ENCODE measurements at regions not wholly inside any gene's neighbourhood (a gene's known extent, or its start where the extent isn't known, plus 50 kb on each side); places are given as distances from the start of the nearest gene placed in this dataset.
"Not testable (repeated sequence)": the region's sequence is repeated elsewhere in the genome, so short reads cannot be mapped to it uniquely, and the experiment has no call there.

DNA sequence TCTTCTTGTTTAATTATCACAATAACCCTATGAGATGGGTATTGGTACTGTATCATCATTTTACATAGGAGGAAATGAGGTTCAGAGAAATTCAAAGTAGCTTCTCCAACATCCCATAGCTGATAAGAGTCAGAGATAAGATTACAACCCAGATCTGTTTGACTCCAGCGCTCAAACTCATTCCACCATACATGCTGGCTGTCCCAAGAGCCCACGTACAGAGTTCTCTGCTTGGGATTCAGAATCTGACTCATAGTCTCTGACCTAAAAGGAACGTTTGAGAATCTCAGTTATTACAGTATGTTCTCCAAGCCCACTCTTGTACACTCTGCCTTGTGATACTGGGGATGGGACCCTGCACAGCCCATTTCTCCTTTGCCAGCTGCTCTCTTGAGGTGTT lies 90.2 kb downstream of the TMEM215 start:
- intact Hi-C loops (cut with micrococcal nuclease), result no loop called here
- H3K4me3 Mint-ChIP-seq, result no peak overlapping the region
- H3K36me3 Mint-ChIP-seq (ENCODE audit: low read depth), result no peaks in the 10 kb centered on the region
- H3K4me1 Mint-ChIP-seq, result peaks cover 3% of the 10 kb centered on the region
- H3K27ac Mint-ChIP-seq, result no peak overlapping the region
- no peak for DNase-seq
- no peaks in the 10 kb centered on the region for H3K9me3 Mint-ChIP-seq
- H3K27me3 Mint-ChIP-seq, result peaks cover 3% of the 10 kb centered on the region

DNA sequence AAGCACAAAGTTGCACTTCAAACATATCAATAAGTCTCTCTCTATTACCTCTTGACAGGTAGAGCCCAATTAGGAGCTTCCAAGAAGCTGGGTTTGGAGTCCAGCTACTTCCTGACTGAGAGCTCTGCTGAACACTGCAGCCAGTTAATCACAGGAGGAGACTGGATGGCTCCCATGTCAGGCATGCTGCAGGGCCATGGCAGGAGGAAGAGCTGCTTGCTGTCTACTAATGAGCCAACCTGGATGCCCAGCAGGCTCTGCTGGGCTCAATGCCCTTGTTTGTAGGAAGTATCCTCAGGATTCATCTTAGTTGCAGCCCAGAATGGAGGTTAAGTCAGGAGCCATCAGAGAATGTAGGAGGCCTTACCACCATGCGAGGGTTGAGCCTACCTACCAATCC lies 91.9 kb downstream of the TMEM215 start:
- Mint-ChIP-seq H3K36me3 (ENCODE audit: low read depth) (no peaks in the 10 kb centered on the region), H3K9me3 (no peaks in the 10 kb centered on the region), H3K4me1 (peaks cover 3% of the 10 kb centered on the region)

DNA sequence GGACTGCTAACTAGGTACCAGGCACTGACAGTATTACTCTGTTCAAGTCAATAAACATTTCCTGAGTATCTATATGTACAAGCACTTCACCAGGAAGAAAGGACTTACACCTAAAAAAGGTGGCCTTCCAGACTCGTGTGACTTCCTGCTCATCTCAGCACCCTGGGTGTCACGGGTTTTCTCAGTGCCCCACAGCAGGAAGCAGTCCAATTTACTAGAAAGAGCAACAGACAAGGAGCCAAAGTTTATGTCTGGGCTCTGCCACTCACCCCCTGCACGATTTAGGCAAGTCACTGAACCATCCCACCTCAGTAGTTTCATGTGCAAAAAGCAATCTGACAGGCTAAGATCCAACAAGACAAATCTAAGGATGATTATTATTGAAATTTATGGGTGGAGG lies 92.4 kb downstream of the TMEM215 start:
- H3K4me1 Mint-ChIP-seq, result peaks cover 3% of the 10 kb centered on the region
- no peak overlapping the region for H3K27ac Mint-ChIP-seq
- H3K9me3 Mint-ChIP-seq, result no peaks in the 10 kb centered on the region
- no peak overlapping the region for H3K4me3 Mint-ChIP-seq
- no peaks in the 10 kb centered on the region for H3K36me3 Mint-ChIP-seq (ENCODE audit: low read depth)
- no peak for DNase-seq
- H3K27me3 Mint-ChIP-seq, result no peaks in the 10 kb centered on the region
- intact Hi-C loops (cut with micrococcal nuclease), result no loop called here

More for the DNA sequence above, 91.9 kb downstream of the TMEM215 start:
- intact Hi-C loops (cut with micrococcal nuclease), result no loop called here
- Mint-ChIP-seq H3K27me3 (no peaks in the 10 kb centered on the region), H3K27ac (no peak overlapping the region), H3K4me3 (no peak overlapping the region)
- DNase-seq, result no peak

DNA sequence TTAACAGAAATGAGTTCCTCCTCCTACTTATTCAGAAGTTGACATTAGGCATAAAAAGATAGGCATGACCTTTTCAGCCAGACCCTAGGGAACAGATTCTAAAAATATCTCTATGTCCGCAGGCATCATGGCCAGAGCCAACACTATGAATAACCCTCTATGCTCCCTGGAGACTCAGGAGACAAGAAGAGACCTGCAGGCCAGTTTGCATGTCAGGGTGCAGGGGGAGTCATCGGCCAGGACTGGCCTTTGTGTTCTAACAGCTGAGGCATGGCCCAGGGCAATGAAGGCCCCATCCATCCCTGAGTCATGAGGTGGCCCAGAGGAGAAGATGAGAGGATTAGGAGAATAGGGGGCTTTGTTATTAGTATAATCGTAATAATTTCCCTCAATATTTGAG lies 93.8 kb downstream of the TMEM215 start:
- no peak for DNase-seq
- H3K4me1 Mint-ChIP-seq, result peaks cover 3% of the 10 kb centered on the region
- H3K36me3 Mint-ChIP-seq (ENCODE audit: low read depth), result no peaks in the 10 kb centered on the region
- intact Hi-C loops (cut with micrococcal nuclease), result no loop called here
- H3K27me3 Mint-ChIP-seq, result no peaks in the 10 kb centered on the region
- H3K27ac Mint-ChIP-seq, result no peak overlapping the region
- no peaks in the 10 kb centered on the region for H3K9me3 Mint-ChIP-seq
- H3K4me3 Mint-ChIP-seq, result no peak overlapping the region

DNA sequence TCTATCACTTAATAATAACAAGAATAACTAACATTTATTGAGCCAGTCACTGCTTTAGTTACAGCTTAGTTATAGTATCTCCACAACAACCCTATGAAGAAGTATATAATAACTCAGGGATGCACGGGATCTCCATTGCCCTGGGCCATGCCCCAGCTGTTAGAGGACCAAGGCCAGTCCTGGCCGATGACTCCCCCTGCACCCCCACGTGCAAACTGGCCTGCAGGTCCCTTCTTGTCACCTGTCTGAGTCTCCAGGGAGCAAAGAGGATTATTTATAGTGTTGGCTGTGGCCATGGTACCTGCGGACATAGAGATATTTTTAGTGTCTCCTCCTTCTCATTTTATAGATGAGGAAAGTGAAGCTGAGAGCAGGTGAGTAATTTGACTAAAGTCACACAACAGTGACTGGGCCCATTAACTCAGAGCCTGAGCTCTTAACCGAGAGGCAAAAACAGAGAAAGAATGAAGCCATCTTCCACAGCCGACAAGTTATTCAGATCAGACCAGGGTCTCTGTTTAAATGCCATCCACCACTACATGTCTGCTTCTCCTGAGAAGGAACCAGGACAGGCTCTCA lies 94.4 kb downstream of the TMEM215 start:
- Mint-ChIP-seq H3K27me3 (no peaks in the 10 kb centered on the region), H3K36me3 (ENCODE audit: low read depth) (no peaks in the 10 kb centered on the region)

DNA sequence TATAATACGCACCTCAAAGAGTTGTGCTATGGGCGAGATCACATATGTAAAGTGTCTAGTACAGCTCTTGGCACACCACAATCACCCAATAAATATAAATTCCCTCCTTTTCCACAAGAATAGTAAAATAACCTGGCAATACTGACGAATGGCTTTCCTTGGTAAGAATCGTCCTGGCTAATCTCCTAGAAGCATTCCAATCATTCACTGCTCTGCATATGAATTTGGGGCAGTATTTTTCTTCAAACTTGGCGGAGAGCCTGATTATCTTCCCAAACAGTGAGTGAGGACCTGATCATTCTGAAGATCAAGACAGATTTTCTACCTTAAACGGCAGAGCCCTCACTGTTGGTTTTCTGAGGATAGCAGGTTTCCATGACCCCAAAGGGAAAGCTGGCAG lies 96.0 kb downstream of the TMEM215 start:
- no peak for DNase-seq
- intact Hi-C loops (cut with micrococcal nuclease), result no loop called here
- no peak overlapping the region for H3K4me3 Mint-ChIP-seq
- no peak overlapping the region for H3K27ac Mint-ChIP-seq
- H3K27me3 Mint-ChIP-seq, result no peaks in the 10 kb centered on the region
- no peaks in the 10 kb centered on the region for H3K36me3 Mint-ChIP-seq (ENCODE audit: low read depth)
- no peaks in the 10 kb centered on the region for H3K9me3 Mint-ChIP-seq
- H3K4me1 Mint-ChIP-seq, result peaks cover 3% of the 10 kb centered on the region

More for the DNA sequence above, 94.4 kb downstream of the TMEM215 start:
- DNase-seq, result no peak
- Mint-ChIP-seq H3K4me3 (no peak overlapping the region), H3K9me3 (no peaks in the 10 kb centered on the region), H3K27ac (no peak overlapping the region), H3K4me1 (peaks cover 3% of the 10 kb centered on the region)
- intact Hi-C loops (cut with micrococcal nuclease), result no loop called here

DNA sequence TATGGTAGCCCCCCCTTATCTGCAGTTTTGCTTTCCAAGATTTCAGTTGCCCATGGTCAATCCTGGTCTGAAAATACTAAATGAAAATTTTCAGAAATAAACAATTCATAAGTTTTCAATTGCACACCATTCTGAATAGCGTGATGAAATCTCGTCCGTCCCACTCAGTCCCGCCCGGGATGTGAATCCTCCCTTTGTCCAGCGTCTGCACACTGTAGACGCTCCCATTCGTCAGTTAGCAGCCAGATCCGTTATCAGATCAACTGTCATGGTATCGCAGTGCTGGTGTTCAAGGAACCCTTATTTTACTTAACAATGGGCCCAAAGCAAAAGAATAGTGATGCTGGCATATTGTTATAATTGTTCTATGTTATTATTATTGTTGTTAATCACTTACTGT lies 98.6 kb downstream of the TMEM215 start:
- intact Hi-C loops (cut with micrococcal nuclease), result no loop called here

DNA sequence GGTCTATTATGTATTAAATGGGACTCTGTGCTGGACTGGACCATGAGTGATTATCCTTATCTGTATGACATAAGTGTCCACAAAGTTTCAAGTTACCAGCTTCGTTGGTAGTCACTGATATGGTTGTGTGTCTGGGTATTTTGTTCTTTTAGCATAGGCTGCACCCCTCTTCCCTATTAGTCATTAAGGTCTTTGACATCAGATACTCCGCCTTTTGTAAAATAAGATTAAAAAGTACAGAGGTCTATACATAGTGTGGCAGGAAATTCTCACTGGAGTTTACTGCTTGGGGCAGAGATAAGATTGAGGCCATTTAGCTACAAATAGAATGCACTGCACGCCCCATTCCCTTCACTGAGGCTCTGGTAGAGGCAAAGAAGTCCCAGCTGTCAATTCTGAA lies 99.4 kb downstream of the TMEM215 start:
- DNase-seq, result no peak
- no peaks in the 10 kb centered on the region for H3K36me3 Mint-ChIP-seq (ENCODE audit: low read depth)
- H3K9me3 Mint-ChIP-seq, result no peaks in the 10 kb centered on the region
- no peak overlapping the region for H3K4me3 Mint-ChIP-seq
- intact Hi-C loops (cut with micrococcal nuclease), result no loop called here
- no peak overlapping the region for H3K27ac Mint-ChIP-seq
- no peaks in the 10 kb centered on the region for H3K4me1 Mint-ChIP-seq
- H3K27me3 Mint-ChIP-seq, result no peaks in the 10 kb centered on the region

More for the DNA sequence above, 98.6 kb downstream of the TMEM215 start:
- DNase-seq, result no peak
- Mint-ChIP-seq H3K9me3 (no peaks in the 10 kb centered on the region), H3K4me1 (no peaks in the 10 kb centered on the region), H3K36me3 (ENCODE audit: low read depth) (no peaks in the 10 kb centered on the region), H3K4me3 (no peak overlapping the region), H3K27me3 (no peaks in the 10 kb centered on the region), H3K27ac (no peak overlapping the region)

DNA sequence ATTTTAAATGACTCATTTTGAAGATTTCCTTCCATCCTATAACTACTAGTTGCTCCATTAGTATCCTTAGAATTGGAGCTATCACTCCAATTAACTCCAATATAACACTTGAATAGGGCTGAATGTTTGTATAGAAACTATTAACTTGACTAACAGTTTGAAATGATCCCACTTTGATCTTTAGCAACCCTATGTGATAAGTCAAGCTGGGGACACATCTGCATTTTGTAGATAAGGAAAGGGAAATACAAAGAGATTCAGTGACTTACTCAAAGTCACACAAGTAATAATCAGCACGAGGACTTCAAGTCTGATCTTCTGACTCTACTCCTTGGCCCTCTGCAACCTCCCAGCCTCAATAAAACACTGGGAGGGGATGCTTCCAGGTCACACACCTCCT lies 101.1 kb downstream of the TMEM215 start:
- H3K27me3 Mint-ChIP-seq, result no peaks in the 10 kb centered on the region
- no peak for DNase-seq
- no peaks in the 10 kb centered on the region for H3K36me3 Mint-ChIP-seq (ENCODE audit: low read depth)
- no peaks in the 10 kb centered on the region for H3K9me3 Mint-ChIP-seq
- H3K4me3 Mint-ChIP-seq, result no peak overlapping the region
- no peak overlapping the region for H3K27ac Mint-ChIP-seq
- no peaks in the 10 kb centered on the region for H3K4me1 Mint-ChIP-seq
- intact Hi-C loops (cut with micrococcal nuclease), result no loop called here

DNA sequence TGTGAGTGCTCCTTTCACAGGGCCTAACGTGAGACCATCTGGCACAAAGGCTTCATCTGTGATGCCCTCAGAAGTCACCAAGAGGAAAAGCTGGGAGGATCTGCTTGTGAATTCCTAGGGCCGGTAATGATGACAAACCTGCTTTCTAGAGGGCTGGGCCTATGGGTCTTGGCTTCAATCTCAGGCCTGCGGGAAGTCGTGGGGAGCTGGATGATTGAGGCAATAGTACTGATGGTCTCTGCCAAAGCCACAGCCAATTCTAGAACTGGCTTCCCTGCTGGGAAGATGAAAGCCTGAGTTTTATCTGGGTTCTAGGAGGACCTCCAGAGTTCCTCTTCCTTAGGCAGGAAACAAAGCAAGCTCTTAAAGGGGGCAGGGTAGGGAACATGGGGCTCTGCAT lies 102.7 kb downstream of the TMEM215 start:
- no peaks in the 10 kb centered on the region for H3K36me3 Mint-ChIP-seq (ENCODE audit: low read depth)
- DNase-seq, result no peak
- no peak overlapping the region for H3K4me3 Mint-ChIP-seq
- no peaks in the 10 kb centered on the region for H3K4me1 Mint-ChIP-seq
- H3K27me3 Mint-ChIP-seq, result no peaks in the 10 kb centered on the region
- intact Hi-C loops (cut with micrococcal nuclease), result no loop called here
- no peaks in the 10 kb centered on the region for H3K9me3 Mint-ChIP-seq
- H3K27ac Mint-ChIP-seq, result no peak overlapping the region

DNA sequence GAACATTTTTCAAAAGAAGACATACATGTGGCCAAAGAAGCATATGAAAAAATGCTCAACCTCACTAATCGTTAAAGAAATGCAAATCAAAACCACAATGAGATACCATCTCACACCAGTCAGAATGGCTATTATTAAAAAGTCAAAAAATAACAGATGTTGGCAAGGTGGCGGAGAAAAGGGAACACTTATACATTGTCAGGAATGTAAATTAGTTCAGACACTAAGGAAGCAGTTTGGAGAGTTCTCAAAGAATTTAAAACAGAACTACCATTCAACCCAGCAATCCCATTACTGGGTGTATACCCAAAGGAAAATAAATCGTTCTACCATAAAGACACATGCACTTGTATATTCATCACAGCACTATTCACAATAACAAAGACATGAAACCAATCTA lies 106.9 kb downstream of the APTX start:
- H3K36me3 Mint-ChIP-seq (ENCODE audit: low read depth); DNase-seq; H3K27ac Mint-ChIP-seq; H3K4me3 Mint-ChIP-seq; H3K9me3 Mint-ChIP-seq; H3K4me1 Mint-ChIP-seq; intact Hi-C loops (cut with micrococcal nuclease): not testable (repeated sequence)
- peaks cover 15% of the 10 kb centered on the region for H3K27me3 Mint-ChIP-seq

DNA sequence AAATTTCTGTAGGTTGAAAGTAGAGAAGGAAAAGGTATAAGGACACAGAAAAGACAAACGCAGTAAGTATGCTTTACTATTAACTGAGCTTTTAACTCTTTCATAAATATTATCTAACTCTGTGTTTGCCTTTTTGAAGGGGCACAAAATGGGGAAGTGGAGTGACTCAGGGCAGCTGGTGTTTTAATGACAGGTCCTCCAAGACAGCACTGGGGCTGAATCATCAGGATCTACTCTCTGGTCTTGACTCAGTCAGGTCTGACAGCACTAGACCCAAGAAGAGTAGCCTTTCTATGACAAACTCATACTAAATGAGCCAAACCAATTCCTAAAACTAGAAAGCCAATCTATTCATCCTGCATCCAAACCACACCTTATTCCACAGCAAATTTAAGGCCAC lies 102.2 kb downstream of the APTX start:
- Mint-ChIP-seq H3K27me3 (peaks cover 20% of the 10 kb centered on the region), H3K36me3 (ENCODE audit: low read depth) (no peaks in the 10 kb centered on the region), H3K9me3 (no peaks in the 10 kb centered on the region), H3K27ac (no peak overlapping the region), H3K4me3 (no peak overlapping the region), H3K4me1 (no peaks in the 10 kb centered on the region)
- no peak for DNase-seq
- intact Hi-C loops (cut with micrococcal nuclease), result no loop called here

DNA sequence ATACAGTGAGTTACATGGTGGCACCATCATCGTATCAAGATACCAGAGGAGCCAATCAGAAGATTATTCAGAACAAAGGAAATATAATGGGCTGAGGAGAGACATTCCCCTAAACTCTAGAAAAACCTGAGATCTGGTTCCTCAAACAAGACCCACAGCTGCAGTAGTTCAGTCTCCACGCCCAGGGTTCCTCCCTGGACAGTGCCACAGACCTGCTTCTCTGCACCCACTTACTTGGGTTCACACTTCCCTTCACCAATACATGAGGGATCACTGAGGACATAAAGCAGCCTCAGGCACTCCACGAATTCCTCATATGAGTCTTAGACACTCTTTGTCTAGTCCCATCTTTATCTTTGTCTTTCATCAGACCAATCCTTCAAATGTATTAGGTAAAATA lies 101.7 kb downstream of the APTX start:
- no peak for DNase-seq
- no peaks in the 10 kb centered on the region for H3K36me3 Mint-ChIP-seq (ENCODE audit: low read depth)
- H3K9me3 Mint-ChIP-seq, result no peaks in the 10 kb centered on the region
- H3K4me1 Mint-ChIP-seq, result no peaks in the 10 kb centered on the region
- no peak overlapping the region for H3K27ac Mint-ChIP-seq
- H3K27me3 Mint-ChIP-seq, result peaks cover 16% of the 10 kb centered on the region
- no peak overlapping the region for H3K4me3 Mint-ChIP-seq
- intact Hi-C loops (cut with micrococcal nuclease), result no loop called here

DNA sequence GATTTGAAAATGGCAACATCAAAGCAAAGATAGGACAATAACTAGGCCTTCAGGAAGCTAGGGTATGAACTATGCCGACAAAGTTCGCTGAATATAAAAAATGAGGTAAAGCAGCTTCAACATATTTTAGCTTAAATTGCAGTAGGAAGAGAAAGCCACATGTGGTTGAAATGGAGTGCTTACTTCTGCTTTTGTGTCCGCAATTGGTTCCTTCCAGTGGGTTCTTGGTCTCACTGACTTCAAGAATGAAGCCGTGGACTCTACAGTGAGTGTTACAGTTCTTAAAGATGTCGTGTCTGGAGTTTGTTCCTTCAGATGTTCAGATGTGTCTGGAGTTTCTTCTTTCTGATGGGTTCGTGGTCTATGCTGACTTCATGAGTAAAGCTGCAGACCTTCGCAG lies 95.2 kb downstream of the APTX start:
- intact Hi-C loops (cut with micrococcal nuclease), result no loop called here
- Mint-ChIP-seq H3K36me3 (ENCODE audit: low read depth) (no peaks in the 10 kb centered on the region), H3K4me1 (no peaks in the 10 kb centered on the region), H3K27ac (no peak overlapping the region), H3K9me3 (no peaks in the 10 kb centered on the region), H3K27me3 (peaks cover 11% of the 10 kb centered on the region), H3K4me3 (no peak overlapping the region)
- no peak for DNase-seq

DNA sequence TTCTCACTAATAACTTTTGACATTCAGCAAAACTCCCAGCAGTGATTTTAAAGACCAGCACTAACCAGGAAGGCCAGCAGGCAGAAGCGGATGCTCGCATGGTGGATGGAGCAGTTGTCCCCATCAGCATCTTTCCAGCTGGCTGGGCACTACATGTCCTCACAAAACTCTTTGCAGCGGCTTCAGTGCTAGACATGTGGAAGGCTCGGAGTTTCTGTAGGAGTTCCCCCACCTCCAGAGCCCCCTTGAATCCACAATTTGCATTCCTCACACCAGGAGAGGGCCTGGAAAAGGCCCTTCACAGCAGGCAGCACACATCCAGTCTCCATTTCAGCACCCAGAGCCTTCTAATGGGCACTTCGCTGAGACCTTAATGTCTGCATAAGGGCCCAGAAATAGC lies 85.6 kb downstream of the APTX start:
- H3K4me1 Mint-ChIP-seq, result no peaks in the 10 kb centered on the region
- intact Hi-C loops (cut with micrococcal nuclease), result no loop called here
- DNase-seq, result no peak
- H3K27me3 Mint-ChIP-seq, result peaks cover 6% of the 10 kb centered on the region
- H3K4me3 Mint-ChIP-seq, result no peak overlapping the region
- H3K27ac Mint-ChIP-seq, result no peak overlapping the region
- H3K9me3 Mint-ChIP-seq, result no peaks in the 10 kb centered on the region
- H3K36me3 Mint-ChIP-seq (ENCODE audit: low read depth), result no peaks in the 10 kb centered on the region
